H9 (cell line): ENCODE measurements at regions not wholly inside any gene's neighbourhood (a gene's known extent, or its start where the extent isn't known, plus 50 kb on each side); places are given as distances from the start of the nearest gene placed in this dataset.

ENCODE experiments used
- DNase-seq: peaks from one replicate; pipeline ENCODE4 v3.0.0-alpha.2; 2017
- H2AFZ ChIP-seq: one replicate; pipeline ENCODE4 v1.6.1; 2013; ENCODE audit warnings: mild to moderate bottlenecking, low read length, control low read depth, moderate library complexity
- H2AK5ac ChIP-seq: 2 replicates; pipeline ENCODE4 v1.6.1; 2013; ENCODE audit warnings: low read length, control low read depth, mixed read lengths; ENCODE audit not compliant: insufficient read length
- H2BK120ac ChIP-seq: one replicate; pipeline ENCODE4 v1.6.1; 2013; ENCODE audit warnings: low read depth, mild to moderate bottlenecking, low read length, control low read depth, inconsistent platforms; ENCODE audit not compliant: poor library complexity, severe bottlenecking
- H2BK12ac ChIP-seq: 2 replicates; pipeline ENCODE4 v1.6.1; 2013; ENCODE audit warnings: low read length, control low read depth, mixed read lengths, low read depth; ENCODE audit not compliant: insufficient read length
- H2BK15ac ChIP-seq: 2 replicates; pipeline ENCODE4 v1.6.1; 2013; ENCODE audit warnings: low read depth, low read length, control low read depth
- H2BK20ac ChIP-seq: one replicate; pipeline ENCODE4 v1.6.1; 2013; ENCODE audit warnings: low read depth, mild to moderate bottlenecking, low read length, control low read depth, inconsistent platforms; ENCODE audit not compliant: poor library complexity, severe bottlenecking
- H2BK5ac ChIP-seq: 2 replicates; pipeline ENCODE4 v1.6.1; 2013; ENCODE audit warnings: low read length, control low read depth, mixed read lengths; ENCODE audit not compliant: insufficient read length
- H3K14ac ChIP-seq: 2 replicates; pipeline ENCODE4 v1.6.1; 2013; ENCODE audit warnings: low read length, control low read depth; ENCODE audit not compliant: insufficient read depth
- H3K18ac ChIP-seq: 2 replicates; pipeline ENCODE4 v1.6.1; 2013; ENCODE audit warnings: low read depth, mild to moderate bottlenecking, mixed read lengths, low read length, control low read depth; ENCODE audit not compliant: insufficient read length
- H3K23ac ChIP-seq: 2 replicates; pipeline ENCODE4 v1.6.1; 2013; ENCODE audit warnings: low read length, control low read depth, mixed read lengths, low read depth; ENCODE audit not compliant: insufficient read length
- H3K23me2 ChIP-seq: 2 replicates; pipeline ENCODE4 v1.6.1; 2013; ENCODE audit warnings: low read depth, mild to moderate bottlenecking, mixed read lengths, low read length, control low read depth; ENCODE audit not compliant: insufficient read length, poor library complexity, severe bottlenecking
- H3K27ac ChIP-seq: 2 replicates; pipeline ENCODE4 v1.5.1; 2013; ENCODE audit warnings: low read length, control low read depth, mixed read lengths, low read depth; ENCODE audit not compliant: insufficient read length
- H3K27me3 ChIP-seq: 2 replicates; pipeline ENCODE4 v1.6.1; 2013; ENCODE audit warnings: low read length, control low read depth, inconsistent platforms; ENCODE audit not compliant: insufficient read depth
- H3K4ac ChIP-seq: 2 replicates; pipeline ENCODE4 v1.6.1; 2013; ENCODE audit warnings: low read depth, mild to moderate bottlenecking, control low read depth, inconsistent platforms, low read length, moderate library complexity
- H3K4me1 ChIP-seq: 2 replicates; pipeline ENCODE4 v1.6.1; 2013; ENCODE audit warnings: low read length, control low read depth, inconsistent platforms; ENCODE audit not compliant: insufficient read depth
- H3K4me2 ChIP-seq: 2 replicates; pipeline ENCODE4 v1.6.1; 2013; ENCODE audit warnings: low read length, control low read depth, mixed read lengths; ENCODE audit not compliant: insufficient read length, insufficient read depth
- H3K56ac ChIP-seq: 2 replicates; pipeline ENCODE4 v1.6.1; 2013; ENCODE audit warnings: low read depth, mild to moderate bottlenecking, mixed read lengths, low read length, control low read depth; ENCODE audit not compliant: insufficient read length
- H3K79me1 ChIP-seq: 2 replicates; pipeline ENCODE4 v1.6.1; 2013; ENCODE audit warnings: low read depth, mild to moderate bottlenecking, moderate library complexity, low read length, control low read depth, inconsistent platforms; ENCODE audit not compliant: insufficient read depth, poor library complexity, severe bottlenecking
- H3K79me2 ChIP-seq: 2 replicates; pipeline ENCODE4 v1.6.1; 2013; ENCODE audit warnings: low read length, control low read depth, inconsistent platforms; ENCODE audit not compliant: insufficient read depth
- H3K9ac ChIP-seq: 2 replicates; pipeline ENCODE4 v1.6.1; 2013; ENCODE audit warnings: low read length, control low read depth, mixed read lengths; ENCODE audit not compliant: insufficient read length; ENCODE audit errors: extremely low read depth
- H3K9me3 ChIP-seq: one replicate; pipeline ENCODE4 v1.6.1; 2013; ENCODE audit warnings: low read depth, low read length, inconsistent platforms; ENCODE audit not compliant: control insufficient read depth
- H3T11ph ChIP-seq: one replicate; pipeline ENCODE4 v1.6.1; 2013; ENCODE audit warnings: mild to moderate bottlenecking, low read length, control low read depth, inconsistent platforms
- H4K20me1 ChIP-seq: one replicate; pipeline ENCODE4 v1.6.1; 2013; ENCODE audit not compliant: control insufficient read depth, insufficient read length, insufficient read depth
- H4K5ac ChIP-seq: 2 replicates; pipeline ENCODE4 v1.6.1; 2013; ENCODE audit warnings: low read depth, mild to moderate bottlenecking, mixed read lengths, low read length, control low read depth; ENCODE audit not compliant: insufficient read length
- H4K8ac ChIP-seq: replicated peaks from 2 replicates; pipeline ENCODE4 v1.6.1; 2013; ENCODE audit warnings: low read length, control low read depth, mixed read lengths, low read depth; ENCODE audit not compliant: insufficient read length
- H4K91ac ChIP-seq: 2 replicates; pipeline ENCODE4 v1.6.1; 2013; ENCODE audit warnings: low read depth, mild to moderate bottlenecking, moderate library complexity, mixed read lengths, low read length, control low read depth; ENCODE audit not compliant: insufficient read length
- H3K27ac Mint-ChIP-seq, 3 experiments: 2 replicates in 2 of 3; 3 replicates in 1 of 3; pipeline ENCODE4 v1.8.0; 2020 to 2021; ENCODE audit warnings: mixed read lengths in 3 of 3, mild to moderate bottlenecking in 1 of 3, moderate library complexity in 1 of 3
- H3K27me3 Mint-ChIP-seq: 2 replicates; pipeline ENCODE4 v1.8.0; 2021; ENCODE audit warnings: low read depth, mild to moderate bottlenecking, moderate library complexity, mixed read lengths
- H3K36me3 Mint-ChIP-seq, 3 experiments: 2 replicates in 2 of 3; 3 replicates in 1 of 3; pipeline ENCODE4 v1.8.0; 2020 to 2021; ENCODE audit warnings: low read depth in 3 of 3, mixed read lengths in 3 of 3; ENCODE audit not compliant: insufficient read depth in 1 of 3
- H3K4me1 Mint-ChIP-seq, 2 experiments: 2 replicates each; pipeline ENCODE4 v1.8.0; 2020; ENCODE audit warnings: mixed read lengths in 2 of 2
- H3K4me3 Mint-ChIP-seq, 2 experiments: 2 replicates in 1 of 2; 3 replicates in 1 of 2; pipeline ENCODE4 v1.8.0; 2020 to 2021; ENCODE audit warnings: mild to moderate bottlenecking in 2 of 2, mixed read lengths in 2 of 2, moderate library complexity in 1 of 2
- H3K9me3 Mint-ChIP-seq, 2 experiments: 2 replicates in 1 of 2; 3 replicates in 1 of 2; pipeline ENCODE4 v1.8.0; 2020; ENCODE audit warnings: mild to moderate bottlenecking in 2 of 2, mixed read lengths in 2 of 2, moderate library complexity in 1 of 2
- CTCF ChIP-seq: fragments of 200-600 bp; sonication (generic); conservative IDR thresholded peaks from 3 replicates; pipeline ENCODE4 v1.8.0; 2021; ENCODE audit warnings: antibody characterized with exemption, mild to moderate bottlenecking
- WGBS: extraction: QIAGEN DNeasy Blood & Tissue Kit; methylation state at CpG from one replicate; pipeline ENCODE4 v1.1.7; 2013; ENCODE audit warnings: missing lambda C conversion rate, low lambda C conversion rate, mixed read lengths; ENCODE audit not compliant: insufficient read length; ENCODE audit errors: extremely low coverage; 5-methylcytosine and 5-hydroxymethylcytosine counted together

GRCh38 chr4:181420950-181421349 is 822.3 kb upstream of the TENM3 start:
- Histone ChIP-seq H3K4me2 (no peak overlapping the region), H4K91ac (no peak overlapping the region), H3K4ac (no peak overlapping the region), H2AK5ac (no peak overlapping the region), H2BK120ac (no peak overlapping the region), H3K14ac (no peak overlapping the region), H3T11ph (no peak overlapping the region), H3K27ac (no peak overlapping the region), H3K27me3 (no peaks in the 10 kb centered on the region), H3K79me1 (no peaks in the 10 kb centered on the region), H3K23me2 (no peaks in the 10 kb centered on the region), H3K9ac (no peak overlapping the region), H3K23ac (no peak overlapping the region), H2AFZ (no peak overlapping the region), H4K20me1 (no peaks in the 10 kb centered on the region), H2BK12ac (no peak overlapping the region), H2BK15ac (no peak overlapping the region), H3K79me2 (no peaks in the 10 kb centered on the region), H3K56ac (no peak overlapping the region), H3K9me3 (no peaks in the 10 kb centered on the region), H4K8ac (no peak overlapping the region), H4K5ac (no peak overlapping the region), H2BK5ac (no peak overlapping the region), H2BK20ac (no peak overlapping the region), H3K18ac (no peak overlapping the region), H3K4me1 (no peaks in the 10 kb centered on the region)
- Mint-ChIP-seq H3K36me3 (no peaks in the 10 kb centered on the region), H3K9me3 (no peaks in the 10 kb centered on the region), H3K27me3 (no peaks in the 10 kb centered on the region), H3K27ac (no peak overlapping the region), H3K4me3 (no peak overlapping the region), H3K4me1 (no peaks in the 10 kb centered on the region; a peak in 2 of 4 replicates)
- no peak for TF ChIP-seq CTCF
- no CpG with 5 or more reads among the region's 2 CpGs for WGBS
- DNase-seq, result no peak
